DND-41 (cell line): ENCODE measurements at regions not wholly inside any gene's neighbourhood (a gene's known extent, or its start where the extent isn't known, plus 50 kb on each side); places are given as distances from the start of the nearest gene placed in this dataset.

Experiments
- ATAC-seq: fragments of 200-7000 bp; cut with Tn5 transposase; 3 replicates; pipeline ENCODE4 v1.9.1; 2021; ENCODE audit warnings: low read depth; ENCODE audit not compliant: insufficient read depth
- DNase-seq: peaks from one replicate; pipeline ENCODE4 v3.0.0-alpha.2; 2020
- H2AFZ ChIP-seq: 2 replicates; pipeline ENCODE4 v1.6.0; 2012; ENCODE audit warnings: low read depth, low read length
- H3K27ac ChIP-seq: 2 replicates; pipeline ENCODE4 v1.5.1; 2012; ENCODE audit warnings: low read length, inconsistent platforms
- H3K27me3 ChIP-seq: fragments of 200-600 bp; sonication (generic); 2 replicates; pipeline ENCODE4 v1.6.0; 2012; ENCODE audit warnings: low read length, mild to moderate bottlenecking, inconsistent platforms; ENCODE audit not compliant: insufficient read depth, poor library complexity
- H3K36me3 ChIP-seq: 2 replicates; pipeline ENCODE4 v1.5.1; 2012; ENCODE audit warnings: low read length, inconsistent platforms; ENCODE audit not compliant: insufficient read depth
- H3K4me1 ChIP-seq: 2 replicates; pipeline ENCODE4 v1.5.1; 2012; ENCODE audit warnings: mild to moderate bottlenecking, low read length; ENCODE audit not compliant: insufficient read depth
- H3K4me2 ChIP-seq: 2 replicates; pipeline ENCODE4 v1.6.0; 2012; ENCODE audit warnings: mild to moderate bottlenecking, moderate library complexity, low read length, inconsistent platforms; ENCODE audit not compliant: insufficient read depth
- H3K4me3 ChIP-seq, 2 experiments: fragments of 200-600 bp in 1 of 2; shearing (Covaris generic) in 1 of 2; 2 replicates each; pipeline ENCODE4 v1.5.1; 2012 to 2016; ENCODE audit warnings: inconsistent platforms in 2 of 2, low read length in 2 of 2, mild to moderate bottlenecking in 2 of 2, low read depth in 1 of 2, moderate library complexity in 1 of 2
- H3K79me2 ChIP-seq: 2 replicates; pipeline ENCODE4 v1.6.0; 2012; ENCODE audit warnings: low read length, inconsistent platforms; ENCODE audit not compliant: insufficient read depth
- H3K9ac ChIP-seq: 2 replicates; pipeline ENCODE4 v1.6.0; 2012; ENCODE audit warnings: low read depth, mild to moderate bottlenecking, inconsistent platforms, low read length, moderate library complexity
- H3K9me3 ChIP-seq: 2 replicates; pipeline ENCODE4 v1.5.1; 2012; ENCODE audit warnings: low read length, moderate library complexity, mild to moderate bottlenecking, inconsistent platforms; ENCODE audit not compliant: insufficient read depth, severe bottlenecking
- H4K20me1 ChIP-seq: 2 replicates; pipeline ENCODE4 v1.6.0; 2012; ENCODE audit warnings: low read length; ENCODE audit not compliant: insufficient read depth
- CTCF ChIP-seq: IDR thresholded peaks from 2 replicates; pipeline ENCODE4 v1.5.1; 2012; ENCODE audit warnings: borderline replicate concordance, low read length, moderate library complexity, mild to moderate bottlenecking; ENCODE audit not compliant: poor library complexity, severe bottlenecking; ENCODE audit errors: extremely low read depth
- EZH2 ChIP-seq: IDR thresholded peaks from 3 replicates; pipeline ENCODE4 v1.6.1; 2012; ENCODE audit warnings: borderline replicate concordance, low read depth, mild to moderate bottlenecking, moderate library complexity, low read length, inconsistent platforms; ENCODE audit not compliant: severe bottlenecking

GRCh38 chr2:128732976-128733431 lies 414.3 kb upstream of the HS6ST1 start:
- ATAC-seq (peak; percentile 34), DNase-seq (peak; percentile 57)
- H4K20me1 ChIP-seq, result no peaks in the 10 kb centered on the region
- peaks cover 72% of the 10 kb centered on the region for H3K4me1 ChIP-seq
- H3K9me3 ChIP-seq, result peaks cover 5% of the 10 kb centered on the region
- no peak overlapping the region for H3K4me2 ChIP-seq
- H3K27ac ChIP-seq, result peak overlapping the region; percentile 87
- peak overlapping the region; percentile 11; the same call in 1 of the 2 replicates for H3K9ac ChIP-seq
- H3K79me2 ChIP-seq, result no peaks in the 10 kb centered on the region
- TF ChIP-seq CTCF, result no peak
- no peak for TF ChIP-seq EZH2
- no peak overlapping the region for H3K4me3 ChIP-seq
- no peak overlapping the region for H2AFZ ChIP-seq
- H3K36me3 ChIP-seq, result no peaks in the 10 kb centered on the region
- no peaks in the 10 kb centered on the region for H3K27me3 ChIP-seq

DNA sequence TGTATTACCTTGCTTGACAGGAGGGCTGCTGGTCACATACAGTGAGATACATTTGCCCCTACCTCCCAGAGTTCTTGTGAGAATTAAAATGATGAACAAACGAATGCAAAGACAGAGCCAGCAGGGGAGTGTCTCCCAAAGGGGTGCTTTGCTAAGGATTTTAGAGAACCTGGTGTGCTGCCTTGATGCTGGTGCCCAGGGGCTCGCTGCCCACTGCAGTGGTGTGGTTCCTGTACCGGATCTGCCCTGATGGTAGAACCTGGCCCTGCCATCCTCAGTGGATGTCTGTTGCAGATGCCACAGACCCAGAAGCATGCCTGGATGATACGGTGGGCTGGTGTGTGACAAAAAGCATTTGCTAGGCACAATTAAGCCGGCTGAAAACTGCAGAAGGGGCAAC lies 414.8 kb upstream of the HS6ST1 start:
- Histone ChIP-seq H4K20me1 (no peaks in the 10 kb centered on the region), H3K79me2 (no peaks in the 10 kb centered on the region), H3K4me1 (peaks cover 68% of the 10 kb centered on the region), H3K4me3 (no peak overlapping the region), H3K9me3 (peaks cover 5% of the 10 kb centered on the region), H3K27me3 (no peaks in the 10 kb centered on the region), H3K36me3 (no peaks in the 10 kb centered on the region), H3K4me2 (no peak overlapping the region), H3K9ac (peak overlapping the region; percentile 11), H3K27ac (peak overlapping the region; percentile 87), H2AFZ (no peak overlapping the region)
- DNase-seq (peak; percentile 6), ATAC-seq (no peak)
- no peak for TF ChIP-seq CTCF
- TF ChIP-seq EZH2, result no peak

- H2AFZ ChIP-seq, result 0 out of 2 replicates have a peak overlapping the region, but pooled peaks have one; percentile 20
- no peaks in the 10 kb centered on the region for H4K20me1 ChIP-seq
- peak overlapping the region; percentile 87 for H3K27ac ChIP-seq
- ATAC-seq (peak; percentile 67), DNase-seq (peak; percentile 82)
- H3K27me3 ChIP-seq, result no peaks in the 10 kb centered on the region
- peak overlapping the region; percentile 30; the same call in 1 of the 2 replicates for H3K9ac ChIP-seq
- H3K9me3 ChIP-seq, result no peaks in the 10 kb centered on the region
- H3K4me1 ChIP-seq, result peaks cover 61% of the 10 kb centered on the region
- H3K4me3 ChIP-seq, result no peak overlapping the region; a peak in 1 of 4 replicates
- no peaks in the 10 kb centered on the region for H3K36me3 ChIP-seq
- H3K79me2 ChIP-seq, result no peaks in the 10 kb centered on the region
- TF ChIP-seq EZH2 (no peak), CTCF (peak; percentile 54)
- H3K4me2 ChIP-seq, result peak overlapping the region; percentile 18
These were observed 416.0 kb upstream of the HS6ST1 start for GRCh38 chr2:128734521-128735295.
